Ishikawa (cell line): ENCODE measurements at regions not wholly inside any gene's neighbourhood (a gene's known extent, or its start where the extent isn't known, plus 50 kb on each side); places are given as distances from the start of the nearest gene placed in this dataset.

Source experiments
- CEBPB ChIP-seq: IDR thresholded peaks from 2 replicates; pipeline ENCODE4 v1.6.1; 2012
- CREB1 ChIP-seq: IDR thresholded peaks from 2 replicates; pipeline ENCODE4 v1.6.1; 2012; ENCODE audit warnings: low read depth
- EGR1 ChIP-seq: IDR thresholded peaks from 2 replicates; pipeline ENCODE4 v1.6.1; 2012
- EP300 ChIP-seq: IDR thresholded peaks from 2 replicates; pipeline ENCODE4 v1.6.1; 2012; ENCODE audit warnings: borderline replicate concordance
- FOXM1 ChIP-seq: IDR thresholded peaks from 2 replicates; pipeline ENCODE4 v1.6.1; 2012; ENCODE audit warnings: low read depth, borderline replicate concordance
- NFIC ChIP-seq: IDR thresholded peaks from 2 replicates; pipeline ENCODE4 v1.6.1; 2012
- RAD21 ChIP-seq: IDR thresholded peaks from 2 replicates; pipeline ENCODE4 v1.6.1; 2012; ENCODE audit warnings: low read depth
- TAF1 ChIP-seq: IDR thresholded peaks from 2 replicates; pipeline ENCODE4 v1.6.1; 2012; ENCODE audit warnings: low read depth, mild to moderate bottlenecking
- TCF12 ChIP-seq: IDR thresholded peaks from 2 replicates; pipeline ENCODE4 v1.6.1; 2012; ENCODE audit warnings: low read depth
- TEAD4 ChIP-seq: IDR thresholded peaks from 2 replicates; pipeline ENCODE4 v1.6.1; 2012
- ZBTB7A ChIP-seq: IDR thresholded peaks from 2 replicates; pipeline ENCODE4 v1.6.1; 2012; ENCODE audit warnings: low read depth
- TF ChIP-seq, protein P1 (sequence below): IDR thresholded peaks from 2 replicates; pipeline ENCODE4 v1.6.1; 2012; ENCODE audit warnings: low read depth, mild to moderate bottlenecking
- TF ChIP-seq, protein P2 (sequence below): IDR thresholded peaks from 2 replicates; pipeline ENCODE4 v1.6.1; 2012
- TF ChIP-seq, protein P3 (sequence below): IDR thresholded peaks from 2 replicates; pipeline ENCODE4 v1.6.1; 2012

DNA sequence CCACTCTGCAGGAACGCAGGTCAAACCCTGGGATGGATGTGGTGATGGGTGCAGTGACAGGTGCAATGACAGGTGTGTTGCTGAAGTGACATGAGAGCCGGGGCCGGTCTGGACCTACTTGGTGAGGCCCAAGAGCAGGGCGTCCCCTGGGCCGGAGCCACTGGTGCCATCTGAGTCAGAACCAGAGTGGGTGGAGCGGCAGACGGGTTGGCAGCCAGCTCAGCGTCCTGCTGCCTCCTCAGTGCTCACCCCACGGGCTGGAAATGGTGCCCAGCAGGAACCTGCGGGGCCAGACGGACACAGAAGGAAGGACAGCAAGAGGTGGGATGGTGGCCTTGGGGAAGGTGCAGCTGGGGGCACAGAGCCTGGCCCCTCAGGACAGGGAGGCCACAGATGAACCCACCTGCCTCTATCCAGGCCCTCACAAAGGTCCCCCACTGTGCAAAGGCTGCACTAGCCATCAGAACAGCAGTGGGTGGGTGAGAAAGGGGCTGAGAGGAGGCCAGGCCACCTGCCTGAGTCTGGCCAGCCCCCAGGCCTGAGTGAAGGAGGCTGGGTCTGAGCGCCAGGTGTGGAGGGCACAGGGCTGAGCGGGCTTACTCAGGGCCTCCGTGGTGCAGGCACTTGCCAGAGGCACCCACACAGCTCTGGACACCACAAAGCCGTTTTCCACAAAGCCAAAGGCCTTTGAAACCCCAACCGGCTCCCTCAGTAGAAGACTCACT is 129.0 kb upstream of the PPP2R2D start:
- TF ChIP-seq NFIC (no peak), TCF12 (no peak), TEAD4 (no peak), FOXM1 (no peak), TAF1 (no peak), ZBTB7A (no peak)
- TF ChIP-seq, protein P1, sequence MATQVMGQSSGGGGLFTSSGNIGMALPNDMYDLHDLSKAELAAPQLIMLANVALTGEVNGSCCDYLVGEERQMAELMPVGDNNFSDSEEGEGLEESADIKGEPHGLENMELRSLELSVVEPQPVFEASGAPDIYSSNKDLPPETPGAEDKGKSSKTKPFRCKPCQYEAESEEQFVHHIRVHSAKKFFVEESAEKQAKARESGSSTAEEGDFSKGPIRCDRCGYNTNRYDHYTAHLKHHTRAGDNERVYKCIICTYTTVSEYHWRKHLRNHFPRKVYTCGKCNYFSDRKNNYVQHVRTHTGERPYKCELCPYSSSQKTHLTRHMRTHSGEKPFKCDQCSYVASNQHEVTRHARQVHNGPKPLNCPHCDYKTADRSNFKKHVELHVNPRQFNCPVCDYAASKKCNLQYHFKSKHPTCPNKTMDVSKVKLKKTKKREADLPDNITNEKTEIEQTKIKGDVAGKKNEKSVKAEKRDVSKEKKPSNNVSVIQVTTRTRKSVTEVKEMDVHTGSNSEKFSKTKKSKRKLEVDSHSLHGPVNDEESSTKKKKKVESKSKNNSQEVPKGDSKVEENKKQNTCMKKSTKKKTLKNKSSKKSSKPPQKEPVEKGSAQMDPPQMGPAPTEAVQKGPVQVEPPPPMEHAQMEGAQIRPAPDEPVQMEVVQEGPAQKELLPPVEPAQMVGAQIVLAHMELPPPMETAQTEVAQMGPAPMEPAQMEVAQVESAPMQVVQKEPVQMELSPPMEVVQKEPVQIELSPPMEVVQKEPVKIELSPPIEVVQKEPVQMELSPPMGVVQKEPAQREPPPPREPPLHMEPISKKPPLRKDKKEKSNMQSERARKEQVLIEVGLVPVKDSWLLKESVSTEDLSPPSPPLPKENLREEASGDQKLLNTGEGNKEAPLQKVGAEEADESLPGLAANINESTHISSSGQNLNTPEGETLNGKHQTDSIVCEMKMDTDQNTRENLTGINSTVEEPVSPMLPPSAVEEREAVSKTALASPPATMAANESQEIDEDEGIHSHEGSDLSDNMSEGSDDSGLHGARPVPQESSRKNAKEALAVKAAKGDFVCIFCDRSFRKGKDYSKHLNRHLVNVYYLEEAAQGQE: no peak
- TF ChIP-seq, protein P2, sequence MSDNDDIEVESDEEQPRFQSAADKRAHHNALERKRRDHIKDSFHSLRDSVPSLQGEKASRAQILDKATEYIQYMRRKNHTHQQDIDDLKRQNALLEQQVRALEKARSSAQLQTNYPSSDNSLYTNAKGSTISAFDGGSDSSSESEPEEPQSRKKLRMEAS: no peak
- TF ChIP-seq, protein P3, sequence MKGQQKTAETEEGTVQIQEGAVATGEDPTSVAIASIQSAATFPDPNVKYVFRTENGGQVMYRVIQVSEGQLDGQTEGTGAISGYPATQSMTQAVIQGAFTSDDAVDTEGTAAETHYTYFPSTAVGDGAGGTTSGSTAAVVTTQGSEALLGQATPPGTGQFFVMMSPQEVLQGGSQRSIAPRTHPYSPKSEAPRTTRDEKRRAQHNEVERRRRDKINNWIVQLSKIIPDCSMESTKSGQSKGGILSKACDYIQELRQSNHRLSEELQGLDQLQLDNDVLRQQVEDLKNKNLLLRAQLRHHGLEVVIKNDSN: no peak

DNA sequence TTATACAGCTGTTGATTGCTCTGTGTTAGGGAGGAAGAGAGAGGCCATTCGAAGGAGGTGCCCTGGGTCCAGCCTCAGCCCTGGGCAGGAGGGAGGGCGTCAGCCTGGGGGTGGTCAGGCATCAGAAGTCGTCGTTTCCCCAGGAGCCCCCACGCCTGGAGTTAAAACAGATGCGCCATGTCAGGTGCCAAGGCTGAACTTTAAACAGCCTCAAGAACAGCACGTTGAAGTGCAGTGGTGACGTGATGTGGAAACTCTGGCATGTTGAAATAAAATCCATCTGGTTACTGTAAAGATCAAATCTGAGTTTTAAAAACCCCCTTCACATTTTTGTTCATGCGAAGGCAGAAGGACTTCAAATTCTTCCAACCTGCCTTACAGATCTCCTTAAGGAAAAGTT is 128.4 kb upstream of the PPP2R2D start:
- TF ChIP-seq, protein P3: no peak
- TF ChIP-seq, protein P1: no peak
- TF ChIP-seq TAF1 (no peak), EP300 (no peak), CREB1 (no peak)
- TF ChIP-seq, protein P2: no peak

DNA sequence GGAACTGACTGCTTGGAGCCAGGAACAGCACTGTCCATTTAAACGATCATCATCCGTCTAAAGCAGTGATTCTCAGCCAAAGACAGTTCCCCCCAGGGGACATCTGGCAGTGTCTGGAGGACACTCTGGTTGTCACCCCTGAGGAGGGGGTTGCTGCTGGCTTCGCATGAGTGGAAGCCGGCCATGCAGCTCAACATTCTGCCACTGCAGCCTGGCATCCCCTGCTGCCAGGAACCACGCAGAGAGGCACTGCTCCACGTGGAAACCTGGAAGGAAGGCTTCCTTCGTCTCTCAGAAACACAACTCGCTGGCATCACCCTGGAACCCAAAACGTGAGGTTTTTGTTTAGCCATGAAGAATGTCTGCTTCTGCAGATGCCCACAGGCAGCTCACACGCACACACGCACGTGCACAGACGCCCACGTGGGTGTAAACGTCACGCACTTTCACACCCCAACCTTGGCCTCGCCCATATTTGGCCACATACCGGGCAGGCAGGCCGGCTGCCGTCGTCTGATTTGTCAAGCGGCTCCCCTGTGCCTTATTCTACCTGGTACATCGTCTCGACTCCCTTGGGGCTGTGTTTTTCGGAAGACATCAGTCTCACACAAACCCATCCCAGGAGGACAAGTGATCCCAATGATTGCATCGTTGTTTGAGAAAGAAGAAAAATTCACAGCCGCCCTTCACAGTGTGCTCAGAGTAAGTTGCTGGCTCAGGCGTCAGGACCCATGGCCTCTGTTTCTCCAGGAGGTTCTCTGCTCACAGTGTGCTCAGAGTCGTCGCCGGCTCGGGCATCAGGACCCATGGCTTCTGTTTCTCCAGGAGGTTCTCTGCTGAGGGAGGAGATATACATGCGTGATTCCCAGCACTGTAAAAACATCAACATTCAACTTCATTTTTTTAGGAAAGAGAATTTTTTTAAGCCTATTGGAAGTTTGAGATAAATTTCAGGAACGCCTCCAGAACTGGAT is 127.2 kb upstream of the PPP2R2D start:
- no peak for TF ChIP-seq NFIC
- TF ChIP-seq, protein P2: 0 out of 2 replicates have a peak, but pooled peaks have one; percentile 39

DNA sequence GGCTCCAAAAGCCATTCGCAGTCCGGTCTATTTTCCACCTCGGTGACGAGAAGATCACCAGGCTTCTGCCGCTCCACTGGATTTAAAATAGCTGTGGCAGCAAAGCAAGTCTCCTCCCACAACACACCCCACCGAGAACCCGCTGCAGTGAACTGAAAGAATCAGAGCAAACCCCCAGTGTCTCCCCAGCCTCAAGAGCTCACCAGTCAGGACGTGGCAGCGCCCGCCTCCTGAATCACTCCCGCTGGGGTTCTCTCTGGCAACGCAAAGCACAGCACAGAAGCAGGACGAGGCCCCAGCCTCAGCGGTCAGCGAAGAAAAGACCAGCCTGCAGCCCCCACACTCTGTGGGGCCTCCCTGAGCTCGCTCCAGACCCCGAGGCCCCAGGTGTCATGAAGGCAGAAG is 126.1 kb upstream of the PPP2R2D start:
- no peak for TF ChIP-seq NFIC
- TF ChIP-seq, protein P1: no peak
- TF ChIP-seq RAD21: no peak
- TF ChIP-seq FOXM1: no peak
- no peak for TF ChIP-seq TAF1
- TF ChIP-seq TCF12: no peak
- TF ChIP-seq EGR1: no peak
- TF ChIP-seq, protein P3: no peak
- no peak for TF ChIP-seq CEBPB
- TF ChIP-seq TEAD4: no peak
- no peak for TF ChIP-seq EP300
- TF ChIP-seq, protein P2: no peak
